Renal cortical epithelial cell (primary cell): ENCODE measurements at regions not wholly inside any gene's neighbourhood (a gene's known extent, or its start where the extent isn't known, plus 50 kb on each side); places are given as distances from the start of the nearest gene placed in this dataset.

ENCODE experiments used
- DNase-seq: peaks from one replicate; pipeline ENCODE4 v3.0.0-alpha.2; 2011; ENCODE audit warnings: low read depth

DNA sequence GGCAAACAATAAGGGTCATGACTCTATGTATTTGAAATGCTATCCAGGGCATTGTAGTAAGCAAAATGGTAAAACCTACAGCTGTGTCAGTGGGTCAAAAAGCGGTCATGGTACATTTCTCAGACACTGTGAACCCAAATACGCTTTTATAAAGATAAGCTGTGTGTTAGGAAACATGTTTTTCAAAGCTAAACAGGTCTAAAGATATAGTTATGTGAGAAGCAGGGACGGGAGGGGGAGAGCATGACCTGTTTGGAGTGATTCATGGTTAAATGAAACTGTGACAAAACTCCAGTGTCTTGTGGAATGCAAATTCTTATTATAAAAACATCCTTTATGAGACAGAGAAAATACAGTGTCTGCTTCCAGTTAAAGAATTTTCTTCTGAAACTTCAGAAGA lies 205.4 kb upstream of the BMP2 start:
- peak; percentile 59 for DNase-seq

DNA sequence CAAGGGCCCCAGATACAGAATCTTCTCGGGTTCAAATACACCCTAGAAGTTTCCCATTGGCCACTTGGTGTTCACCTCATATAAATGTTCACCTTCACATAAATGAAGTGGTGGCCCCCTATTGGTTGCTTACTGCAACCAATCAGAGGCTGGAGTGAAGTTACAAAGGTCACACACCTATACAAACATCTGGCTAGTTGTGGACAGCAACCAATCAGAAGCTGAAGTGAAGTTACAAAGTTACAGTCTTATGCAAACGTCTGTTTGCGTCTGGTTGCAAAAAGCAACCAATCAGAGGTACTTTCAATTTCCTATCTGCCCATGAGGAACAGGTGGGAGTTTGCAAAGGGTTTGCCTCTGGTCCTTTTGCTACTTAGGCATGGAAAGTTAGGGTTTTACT lies 206.5 kb upstream of the BMP2 start:
- DNase-seq = no peak

DNA sequence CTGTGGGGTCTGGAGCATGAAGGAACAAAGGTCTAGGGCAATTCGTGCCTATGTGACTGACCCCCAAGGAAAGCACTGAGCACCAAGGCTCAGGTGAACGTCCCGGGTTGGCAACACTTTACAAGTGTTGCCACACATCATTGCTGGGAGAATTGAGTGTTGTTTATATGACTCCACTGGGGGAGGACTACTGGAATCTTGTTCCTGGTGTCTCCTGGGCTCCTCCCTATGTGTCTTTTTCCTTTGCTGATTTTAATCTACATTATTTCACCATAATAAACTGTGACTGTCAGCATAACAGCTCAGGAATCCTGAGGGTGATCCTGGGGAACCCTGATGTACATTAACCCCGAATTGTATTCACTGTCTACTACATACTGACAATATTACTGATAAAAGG lies 207.7 kb upstream of the BMP2 start:
- no peak for DNase-seq

DNA sequence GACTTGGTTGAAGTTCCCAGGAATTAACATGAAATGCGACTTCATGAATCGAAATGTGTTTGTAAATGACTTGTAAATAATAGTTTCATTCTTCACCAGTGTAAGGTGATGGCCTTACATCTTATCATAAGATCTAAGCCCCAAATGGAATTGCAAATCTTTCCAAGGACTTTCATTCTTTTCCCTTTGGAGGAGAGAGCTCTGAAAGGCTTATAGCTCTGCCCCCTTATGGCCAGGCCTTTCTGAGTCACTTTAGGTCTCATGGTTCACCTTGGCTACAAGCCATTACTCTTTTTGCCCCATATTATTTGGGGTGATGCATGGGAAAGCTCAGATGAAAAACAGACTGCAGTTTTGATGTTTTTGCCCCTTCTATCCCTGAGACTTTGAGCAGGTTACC lies 209.1 kb upstream of the BMP2 start:
- peak; percentile 38 for DNase-seq

DNA sequence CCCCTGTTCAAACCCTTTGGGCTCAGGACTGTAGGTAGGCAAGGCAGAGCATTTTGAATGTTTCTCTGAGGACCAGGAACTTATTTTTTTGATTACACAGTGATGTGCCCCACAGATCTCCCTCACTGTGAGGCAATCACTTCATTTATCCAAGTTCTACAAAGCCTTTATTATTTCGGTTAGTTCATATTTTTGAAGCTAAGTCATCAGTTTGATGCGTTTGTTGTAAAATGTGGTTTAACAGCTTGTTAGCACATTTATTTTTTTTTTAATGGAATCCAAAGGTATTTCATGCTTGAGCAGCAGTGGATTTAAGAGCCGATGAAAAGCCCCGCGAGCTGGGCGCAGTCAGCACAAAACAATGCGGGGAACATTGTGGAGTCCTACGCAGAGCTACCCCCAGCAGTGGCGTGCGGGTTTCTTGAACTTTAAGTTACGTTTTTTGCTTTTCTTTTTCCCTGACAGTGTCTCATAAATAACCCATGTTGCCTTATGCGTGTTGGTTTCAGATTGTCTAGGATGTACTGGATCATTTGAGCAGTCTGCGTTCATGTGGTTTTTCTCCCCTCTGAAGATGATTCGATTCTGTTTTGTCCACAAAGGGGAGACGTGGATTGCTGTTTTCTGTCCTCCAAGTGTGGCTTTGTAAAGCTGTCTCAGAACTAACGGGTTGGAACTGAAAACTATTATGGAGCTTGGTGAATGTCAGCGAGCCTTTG lies 233.6 kb upstream of the BMP2 start:
- DNase-seq = peak; percentile 100

DNA sequence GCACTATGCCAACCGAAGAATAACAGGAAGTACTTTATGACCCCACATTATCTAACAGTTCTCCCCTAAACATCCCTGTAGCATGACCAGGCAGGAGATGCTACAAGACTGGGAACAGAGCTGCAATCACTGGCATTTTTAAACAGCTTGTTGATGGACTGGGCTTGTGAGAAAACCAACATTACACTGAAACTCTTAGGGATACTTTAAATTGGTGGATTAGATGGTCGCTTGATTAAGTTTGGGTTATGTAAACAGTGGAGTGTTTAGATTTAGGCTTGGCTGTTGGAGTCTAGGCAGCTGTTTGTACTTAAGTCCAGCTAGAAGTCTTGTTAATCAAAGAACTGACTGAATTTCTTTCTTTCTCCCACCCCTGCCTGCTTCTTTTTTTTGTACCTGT lies 234.1 kb upstream of the BMP2 start:
- peak; percentile 88 for DNase-seq

DNA sequence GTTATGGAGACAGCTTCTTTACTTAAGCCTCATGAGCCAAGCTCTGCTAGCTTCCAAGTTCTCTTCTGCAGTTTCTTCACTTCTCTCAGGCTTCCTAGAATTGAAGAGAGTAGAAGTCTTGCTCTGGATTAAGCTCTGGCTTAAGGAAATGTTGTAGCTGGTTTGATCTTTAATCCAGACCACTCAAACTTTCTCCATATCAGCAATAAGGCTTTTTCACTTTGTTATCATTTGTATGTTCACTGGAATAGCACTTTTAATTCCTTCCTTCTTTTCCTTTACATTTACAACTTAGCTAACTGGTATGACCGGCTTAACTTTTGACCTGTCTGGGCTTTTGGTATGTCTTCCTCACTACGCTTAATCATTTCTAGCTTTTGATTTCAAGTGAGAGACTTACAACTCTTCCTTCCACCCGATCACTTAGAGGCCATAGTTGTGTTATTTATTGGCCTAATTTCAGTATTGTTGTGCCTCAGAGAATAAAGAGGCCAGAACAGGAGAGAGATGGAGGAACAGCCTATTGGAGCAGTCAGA lies 236.6 kb upstream of the BMP2 start:
- DNase-seq = peak; percentile 35

DNA sequence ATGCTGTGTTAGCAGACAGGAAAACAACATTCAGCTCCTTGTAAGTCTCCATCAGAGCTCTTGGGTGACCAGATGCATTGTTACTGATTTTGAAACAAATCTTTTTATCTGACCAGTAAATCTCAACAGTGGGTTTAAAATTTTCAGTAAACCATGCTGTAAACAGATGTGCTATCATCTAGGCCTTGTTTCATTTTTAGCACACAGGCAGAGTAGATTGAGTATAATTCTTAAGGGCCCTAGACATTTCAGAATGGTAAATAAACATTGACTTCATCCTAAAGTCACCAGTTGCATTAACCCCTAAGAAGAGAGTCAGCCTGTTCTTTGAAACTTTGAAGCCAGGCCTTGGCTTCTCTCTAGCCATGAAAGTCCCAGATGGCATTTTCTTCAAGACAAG lies 237.2 kb upstream of the BMP2 start:
- DNase-seq = no peak

DNA sequence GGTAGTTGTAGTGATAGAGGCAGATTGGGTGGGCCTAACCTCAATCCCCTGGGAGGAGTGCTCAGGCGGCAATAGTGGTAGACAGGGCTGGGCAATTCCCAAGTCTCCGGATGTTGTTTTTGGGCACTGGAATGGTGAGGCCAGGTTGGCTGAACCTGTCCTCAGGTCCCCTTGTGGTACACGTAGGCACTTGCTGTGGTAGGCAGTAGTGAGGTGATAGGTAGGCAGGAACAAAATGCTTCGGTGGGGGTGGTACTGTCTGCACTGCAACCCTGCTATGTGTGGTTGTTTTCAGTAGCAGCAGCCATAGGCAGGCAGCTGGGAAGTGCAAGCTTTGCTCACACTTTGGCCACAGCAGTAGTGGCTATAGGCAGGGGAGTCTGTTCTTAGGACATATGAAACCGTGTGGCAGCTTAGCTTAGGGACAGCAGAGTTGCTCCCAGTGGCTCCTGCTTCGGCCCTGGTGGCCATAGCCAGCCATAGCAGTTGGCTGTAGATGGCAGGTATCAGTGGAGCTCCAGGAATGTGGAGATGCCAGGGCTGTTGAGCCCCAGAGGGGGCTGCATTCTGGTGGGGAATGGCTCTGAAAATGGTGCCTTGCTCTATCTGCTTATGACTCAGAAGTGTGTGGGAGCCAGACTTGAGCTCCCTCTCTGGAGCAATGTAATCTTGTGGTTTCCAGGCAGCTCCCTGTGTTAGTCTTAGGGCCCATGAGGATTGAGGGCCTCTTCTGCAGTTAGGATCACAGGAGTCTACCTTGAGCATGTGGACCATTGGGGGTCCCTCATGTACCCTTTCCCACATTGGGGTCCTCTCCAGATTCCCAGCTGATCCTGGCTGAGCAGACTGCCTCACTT lies 241.8 kb upstream of the BMP2 start:
- DNase-seq = no peak

DNA sequence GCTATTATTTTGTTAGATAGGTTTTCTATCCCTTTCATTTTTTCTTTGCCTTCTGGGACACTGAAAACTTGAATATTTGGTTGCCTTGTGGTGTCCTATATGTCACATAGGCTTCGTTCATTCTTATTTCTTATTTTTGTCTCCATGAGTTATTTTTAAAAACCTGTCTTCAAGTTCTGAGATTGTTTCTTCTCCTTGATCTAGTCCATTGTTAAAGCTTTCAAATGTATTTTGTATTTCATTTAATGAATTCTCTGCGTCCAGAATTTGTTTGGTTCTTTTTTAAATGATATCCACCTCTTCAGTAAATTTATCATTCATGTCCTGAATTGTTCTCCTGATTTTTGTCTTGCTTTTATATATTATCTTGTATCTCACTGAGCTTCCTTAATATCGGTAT lies 243.2 kb upstream of the BMP2 start:
- DNase-seq = no peak

DNA sequence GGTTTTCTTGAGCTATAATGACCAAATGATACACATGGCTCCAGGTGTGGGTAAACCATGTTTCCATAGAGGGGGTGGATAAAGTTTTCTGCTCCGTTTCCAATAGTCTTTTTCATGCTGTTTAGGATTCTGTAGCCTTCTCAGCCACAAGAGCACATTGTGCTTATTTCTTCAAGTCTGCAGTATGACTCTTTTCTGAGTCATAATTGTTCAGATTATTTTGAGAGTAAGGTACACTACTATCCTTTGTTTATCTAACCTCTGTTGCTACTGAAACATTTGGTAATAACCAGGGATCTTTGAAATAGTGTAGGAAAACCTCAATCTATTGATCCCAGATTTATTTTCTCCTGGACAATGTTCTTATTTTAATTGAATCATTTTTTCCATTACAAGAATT lies 247.9 kb upstream of the BMP2 start:
- peak; percentile 98 for DNase-seq

DNA sequence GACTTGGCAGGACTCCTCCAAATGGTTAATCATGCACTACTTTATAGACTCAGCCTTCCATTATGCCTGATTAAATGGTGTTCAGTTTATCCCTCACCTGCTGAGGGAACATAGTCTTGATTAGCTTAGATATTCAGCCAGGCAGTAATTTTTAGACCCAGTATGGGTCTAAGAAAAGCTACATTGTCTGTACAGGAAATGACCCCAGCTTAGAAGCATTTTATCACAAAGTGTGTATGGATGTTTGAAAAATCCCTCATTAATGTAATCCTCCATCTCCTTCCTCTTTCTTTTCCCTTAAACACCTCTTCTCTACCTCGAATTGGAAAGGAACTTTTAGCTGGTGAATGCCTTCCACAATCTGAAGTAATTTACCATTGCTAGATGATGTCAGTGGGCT lies 252.2 kb upstream of the BMP2 start:
- peak; percentile 56 for DNase-seq

DNA sequence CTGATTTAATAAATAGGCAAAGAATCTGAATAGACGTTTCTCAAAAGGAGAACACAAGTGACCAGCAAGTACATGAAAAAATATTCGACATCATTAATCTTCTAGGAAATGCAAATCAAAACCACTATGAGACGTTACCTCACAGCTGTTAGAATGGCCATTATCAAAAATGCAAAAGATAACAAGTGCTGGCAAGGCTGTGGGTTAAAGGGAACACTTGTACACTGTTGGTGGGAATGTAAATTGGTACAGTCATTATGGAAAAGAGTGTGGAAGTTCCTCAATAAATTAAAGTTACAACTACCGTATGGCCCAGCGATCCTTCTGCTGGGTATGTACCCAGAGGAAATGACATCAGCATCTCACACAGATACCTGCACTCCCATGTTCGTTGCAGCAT lies 253.9 kb upstream of the BMP2 start:
- no peak for DNase-seq

DNA sequence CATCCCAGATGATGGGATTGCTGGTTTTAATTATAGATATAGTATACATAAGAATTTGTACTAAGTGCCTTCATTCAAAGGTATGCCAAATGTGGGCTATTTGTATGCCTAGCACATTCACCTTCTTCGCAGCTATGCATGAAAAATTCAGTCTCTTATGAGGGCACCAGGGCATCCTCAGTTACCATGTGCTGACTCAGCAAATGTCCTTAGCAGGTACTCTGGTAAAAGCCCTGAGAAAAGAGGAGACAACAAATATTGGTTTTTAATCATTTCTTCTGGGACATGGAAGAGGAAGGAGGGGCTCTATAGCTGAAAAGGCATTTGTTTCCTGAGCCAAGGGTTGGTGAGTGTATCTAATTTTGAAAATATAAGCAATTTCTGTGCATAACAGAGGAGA lies 258.1 kb upstream of the BMP2 start:
- no peak for DNase-seq

DNA sequence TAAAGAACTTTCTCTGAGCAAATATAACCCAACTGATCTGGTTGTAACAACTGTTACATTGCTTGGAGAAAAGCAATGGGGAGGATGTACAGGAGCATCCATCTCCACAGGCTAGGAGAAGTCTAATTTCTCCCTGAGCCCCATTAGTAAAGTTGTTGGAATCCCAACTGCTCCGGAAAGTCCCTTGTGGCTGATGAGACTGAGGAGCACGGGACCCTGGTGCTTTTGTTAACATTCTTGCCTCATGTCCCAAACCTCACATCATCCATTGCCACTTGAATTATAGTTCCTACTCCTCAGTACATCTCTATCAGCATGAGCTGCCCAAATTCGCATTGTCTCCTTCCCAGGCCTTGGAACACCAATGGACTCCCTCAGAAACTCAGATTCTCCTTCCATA lies 260.6 kb upstream of the BMP2 start:
- peak; percentile 62 for DNase-seq

DNA sequence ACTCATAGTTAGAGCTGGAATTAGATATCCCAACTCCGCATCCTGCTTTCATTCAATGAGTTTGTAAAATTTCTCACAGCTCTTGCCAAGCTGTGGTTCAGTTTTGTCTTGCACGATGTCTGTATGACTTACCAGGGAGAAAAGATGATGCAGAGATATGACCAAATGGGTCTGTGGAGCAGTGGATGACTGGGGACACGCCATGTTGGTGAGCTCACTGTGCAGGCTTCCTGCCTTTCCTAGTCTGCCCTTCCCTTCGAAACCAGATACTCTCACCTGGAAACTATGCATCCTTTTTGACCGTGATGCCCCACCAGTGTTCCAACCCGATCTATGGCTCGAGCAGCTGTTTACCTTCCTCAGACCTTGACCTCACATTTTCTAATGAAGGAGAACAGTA lies 262.7 kb upstream of the BMP2 start:
- DNase-seq = no peak

DNA sequence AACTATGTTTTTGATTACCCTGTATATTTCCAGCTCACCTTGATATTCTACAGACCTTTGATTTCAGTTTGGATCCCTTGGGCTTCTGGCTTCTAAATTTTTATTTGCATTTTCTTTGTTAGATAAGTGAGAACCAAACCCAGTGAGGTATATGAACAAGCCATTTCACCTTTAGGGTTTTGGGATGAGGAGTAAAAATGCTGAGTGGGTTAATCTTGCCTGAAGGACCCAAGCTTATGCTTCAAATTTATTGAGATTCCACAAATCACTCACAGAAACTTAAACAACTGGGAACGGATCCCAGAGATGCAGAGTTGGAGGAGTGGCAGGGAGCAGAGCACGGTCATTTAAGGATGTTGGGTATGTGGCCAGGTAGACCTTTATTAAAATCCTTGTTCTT lies 263.3 kb upstream of the BMP2 start:
- DNase-seq = no peak

DNA sequence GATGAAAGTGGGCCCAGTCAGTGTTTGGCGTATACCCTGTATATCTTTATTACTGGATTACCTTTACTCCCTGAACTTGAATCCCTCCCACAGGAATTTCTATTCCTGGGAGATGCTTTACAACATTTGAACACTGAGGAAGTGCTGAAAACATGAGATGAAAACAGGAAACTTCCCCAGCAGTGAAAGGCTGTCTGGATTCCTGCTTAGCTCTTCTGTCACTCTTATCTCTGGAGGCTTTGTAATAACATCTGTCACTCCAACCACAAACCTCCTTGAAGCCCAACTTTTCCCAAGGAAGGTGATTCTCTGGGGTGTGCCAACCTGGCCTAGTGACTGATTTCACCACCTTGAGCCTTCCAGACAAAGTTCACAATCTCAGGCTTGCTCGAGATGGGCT lies 264.5 kb upstream of the BMP2 start:
- DNase-seq = no peak

DNA sequence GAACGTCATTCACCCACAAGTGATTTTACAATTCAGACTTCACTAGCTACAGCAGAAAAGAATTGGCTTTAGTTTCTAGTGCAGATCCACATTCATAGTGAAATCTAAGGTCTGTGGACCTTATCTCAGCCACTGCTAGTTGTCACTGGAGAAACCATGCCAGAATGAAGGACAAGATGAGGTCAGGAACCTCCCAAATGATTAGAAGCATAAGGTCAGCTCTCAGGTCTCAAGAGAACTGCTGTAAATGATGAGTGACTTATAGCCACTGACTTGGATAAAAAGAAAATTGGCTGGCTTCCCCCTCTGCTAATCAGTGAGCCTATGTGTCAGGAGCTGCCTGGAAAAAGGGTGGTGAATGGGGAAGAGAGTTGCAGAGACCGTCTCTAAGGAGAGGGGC lies 265.3 kb upstream of the BMP2 start:
- no peak for DNase-seq

DNA sequence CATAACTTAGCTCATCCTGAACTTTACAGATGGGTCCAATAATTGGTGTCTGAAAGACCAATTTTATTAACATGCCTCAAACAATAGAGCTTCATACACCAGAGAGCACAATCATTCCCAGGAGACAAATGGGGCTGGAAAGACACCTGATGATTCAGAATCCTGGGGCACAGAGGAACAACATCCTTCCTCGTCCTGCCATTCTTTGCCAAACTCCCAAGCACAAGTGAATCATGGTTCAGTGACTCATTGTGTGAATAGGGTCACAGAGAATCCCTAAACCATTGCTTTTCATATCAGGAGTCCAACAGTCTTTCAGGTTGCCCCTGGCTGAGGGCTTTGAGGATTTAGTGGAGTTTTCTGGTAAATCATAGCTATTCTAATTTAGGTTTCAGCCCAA lies 266.4 kb upstream of the BMP2 start:
- peak; percentile 97 for DNase-seq

DNA sequence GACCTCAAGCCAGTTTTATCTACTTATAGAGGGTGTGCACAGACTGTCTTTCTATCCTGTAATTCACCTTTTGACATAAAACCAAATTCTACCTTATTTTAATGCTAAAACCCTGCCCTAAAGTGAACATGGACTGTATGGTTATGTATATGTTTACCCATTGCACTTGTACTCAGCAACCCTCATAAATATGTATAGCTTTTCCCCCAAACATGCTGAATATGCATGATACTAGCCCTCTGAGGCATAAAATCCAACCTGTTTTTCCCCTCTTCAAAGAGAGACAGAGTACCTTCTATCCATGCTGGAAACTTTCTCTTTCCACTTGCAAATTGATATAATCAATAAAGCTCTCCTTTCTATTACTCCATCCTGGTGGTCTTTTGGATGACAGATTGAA lies 267.9 kb upstream of the BMP2 start:
- DNase-seq = no peak

DNA sequence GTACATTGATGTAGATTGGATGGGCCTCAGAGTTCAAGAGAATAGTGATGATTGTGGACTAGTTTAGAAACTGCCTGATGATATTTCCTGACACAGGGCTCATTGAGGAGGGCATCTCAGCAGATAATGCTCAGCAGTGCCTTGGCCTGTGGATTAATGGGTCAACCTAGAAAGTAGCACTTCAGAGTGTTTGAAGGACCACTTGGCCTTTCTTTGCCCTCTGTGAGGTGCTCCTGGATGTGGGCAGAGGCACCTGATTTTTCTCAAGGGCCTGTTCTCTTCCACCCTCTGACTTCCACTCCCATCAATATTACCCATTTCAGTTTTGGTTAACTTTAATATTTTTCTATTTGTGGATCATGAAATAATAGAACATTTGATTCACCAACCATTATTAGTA lies 270.6 kb upstream of the BMP2 start:
- DNase-seq = no peak

DNA sequence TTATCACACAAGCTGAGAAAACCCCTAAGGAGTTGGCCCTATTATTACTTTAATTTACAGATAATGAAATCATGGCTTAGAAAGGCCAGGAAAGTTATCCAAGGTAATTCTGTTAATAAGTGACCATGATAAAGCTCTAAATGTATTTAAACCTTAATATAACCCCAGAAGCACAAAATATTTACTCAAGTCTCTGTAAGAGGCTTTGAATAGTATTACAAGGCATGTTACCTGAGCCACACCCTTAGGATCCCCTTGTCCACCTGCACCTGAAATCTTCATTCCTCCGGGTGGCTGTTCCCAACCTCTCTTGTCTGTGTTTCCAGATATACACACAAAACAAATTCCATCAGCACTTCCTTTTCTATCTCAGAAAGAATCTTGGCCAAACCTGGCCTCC lies 271.6 kb upstream of the BMP2 start:
- no peak for DNase-seq
